Upper lobe of right lung (tissue), 1 donor: ENCODE measurements at regions not wholly inside any gene's neighbourhood (a gene's known extent, or its start where the extent isn't known, plus 50 kb on each side); places are given as distances from the start of the nearest gene placed in this dataset.

ENCODE experiments used
- ATAC-seq: fragments of 200-7000 bp; cut with Tn5 transposase; one replicate; pipeline ENCODE4 v1.9.1; 2020; ENCODE audit warnings: mild to moderate bottlenecking, moderate library complexity
- DNase-seq: peaks from one replicate; pipeline ENCODE4 v3.0.0-alpha.2; 2020
- H3K27ac ChIP-seq: fragments of 200-600 bp; one replicate; pipeline ENCODE4 v1.8.0; 2022
- H3K27me3 ChIP-seq: fragments of 200-600 bp; one replicate; pipeline ENCODE4 v1.8.0; 2022; ENCODE audit warnings: mild to moderate bottlenecking
- H3K36me3 ChIP-seq: fragments of 200-600 bp; one replicate; pipeline ENCODE4 v1.8.0; 2022
- H3K4me1 ChIP-seq: fragments of 200-600 bp; one replicate; pipeline ENCODE4 v1.8.0; 2022
- H3K4me3 ChIP-seq: fragments of 200-600 bp; one replicate; pipeline ENCODE4 v1.8.0; 2022; ENCODE audit warnings: mild to moderate bottlenecking
- H3K9me3 ChIP-seq: fragments of 200-600 bp; one replicate; pipeline ENCODE4 v1.8.0; 2022
- intact Hi-C: fragments of 100-400 bp; cut with DNase I; formaldehyde crosslinking; loops from one replicate; pipeline ENCODE4 v1.11.0; 2022
- TF ChIP-seq, protein P1 (sequence below): fragments of 200-600 bp; IDR thresholded peaks from one replicate; pipeline ENCODE4 v1.8.0; 2022; ENCODE audit warnings: antibody characterized with exemption
- donor health status: DM: no; HTN: yes; CAD: no; lungs with severe emphysema.

- TF ChIP-seq, protein P1, sequence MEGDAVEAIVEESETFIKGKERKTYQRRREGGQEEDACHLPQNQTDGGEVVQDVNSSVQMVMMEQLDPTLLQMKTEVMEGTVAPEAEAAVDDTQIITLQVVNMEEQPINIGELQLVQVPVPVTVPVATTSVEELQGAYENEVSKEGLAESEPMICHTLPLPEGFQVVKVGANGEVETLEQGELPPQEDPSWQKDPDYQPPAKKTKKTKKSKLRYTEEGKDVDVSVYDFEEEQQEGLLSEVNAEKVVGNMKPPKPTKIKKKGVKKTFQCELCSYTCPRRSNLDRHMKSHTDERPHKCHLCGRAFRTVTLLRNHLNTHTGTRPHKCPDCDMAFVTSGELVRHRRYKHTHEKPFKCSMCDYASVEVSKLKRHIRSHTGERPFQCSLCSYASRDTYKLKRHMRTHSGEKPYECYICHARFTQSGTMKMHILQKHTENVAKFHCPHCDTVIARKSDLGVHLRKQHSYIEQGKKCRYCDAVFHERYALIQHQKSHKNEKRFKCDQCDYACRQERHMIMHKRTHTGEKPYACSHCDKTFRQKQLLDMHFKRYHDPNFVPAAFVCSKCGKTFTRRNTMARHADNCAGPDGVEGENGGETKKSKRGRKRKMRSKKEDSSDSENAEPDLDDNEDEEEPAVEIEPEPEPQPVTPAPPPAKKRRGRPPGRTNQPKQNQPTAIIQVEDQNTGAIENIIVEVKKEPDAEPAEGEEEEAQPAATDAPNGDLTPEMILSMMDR, result no peak
- Histone ChIP-seq H3K36me3 (no peaks in the 10 kb centered on the region), H3K4me3 (no peak overlapping the region), H3K27me3 (no peaks in the 10 kb centered on the region), H3K4me1 (no peaks in the 10 kb centered on the region), H3K9me3 (no peaks in the 10 kb centered on the region), H3K27ac (no peak overlapping the region)
- ATAC-seq, result no peak
- no peak for DNase-seq
- intact Hi-C loops, result no loop called here
Measured at GRCh38 chr2:59893612-59894011, 659.8 kb downstream of the BCL11A start.

DNA sequence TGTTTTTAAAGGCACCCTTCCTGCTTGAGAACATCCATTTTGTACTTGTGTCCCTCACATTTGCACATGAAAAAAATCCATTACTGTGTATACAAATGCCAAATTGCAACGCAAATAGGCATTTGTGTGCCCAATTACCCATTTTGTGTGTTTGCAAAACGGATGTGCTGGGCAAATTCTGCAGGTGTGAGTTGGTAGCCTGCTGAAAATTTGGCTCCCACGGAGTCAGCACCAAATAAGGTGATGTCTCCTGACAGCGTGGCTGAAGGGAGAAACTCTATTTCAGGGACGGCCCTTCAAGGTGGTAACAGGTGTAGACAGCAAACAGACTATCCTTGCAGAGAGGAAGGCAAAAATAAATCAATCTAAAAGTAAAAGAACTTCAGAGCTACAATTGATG lies 661.1 kb downstream of the BCL11A start:
- Histone ChIP-seq H3K27ac (no peak overlapping the region), H3K4me3 (no peak overlapping the region), H3K36me3 (no peaks in the 10 kb centered on the region), H3K9me3 (no peaks in the 10 kb centered on the region), H3K27me3 (no peaks in the 10 kb centered on the region), H3K4me1 (no peaks in the 10 kb centered on the region)
- DNase-seq (no peak), ATAC-seq (no peak)
- TF ChIP-seq, protein P1, result no peak
- intact Hi-C loops, result no loop called here

DNA sequence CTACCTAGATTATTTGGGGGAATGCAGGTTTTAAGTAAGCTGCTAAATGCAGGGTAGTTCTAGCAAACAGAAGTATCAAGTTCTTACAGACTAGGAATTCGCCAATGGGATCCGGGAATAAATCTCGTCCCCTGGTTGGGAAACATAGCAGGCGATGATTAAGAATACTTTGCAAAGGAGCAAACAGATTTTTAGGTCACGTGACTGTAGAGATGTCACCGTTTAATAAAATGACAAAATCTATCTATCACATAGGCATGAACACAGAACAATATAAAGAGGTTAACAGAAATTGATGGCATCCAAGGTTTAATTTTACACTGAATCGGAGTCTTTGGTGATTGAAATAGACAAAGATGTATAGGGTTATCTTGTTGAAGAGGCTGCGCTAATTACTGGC lies 664.1 kb downstream of the BCL11A start:
- intact Hi-C loops, result no loop called here
- TF ChIP-seq, protein P1, result no peak
- no peaks in the 10 kb centered on the region for H3K27me3 ChIP-seq
- H3K9me3 ChIP-seq, result no peaks in the 10 kb centered on the region
- H3K4me3 ChIP-seq, result no peak overlapping the region
- DNase-seq (no peak), ATAC-seq (no peak)
- peaks cover 6% of the 10 kb centered on the region for H3K4me1 ChIP-seq
- no peak overlapping the region for H3K27ac ChIP-seq
- no peaks in the 10 kb centered on the region for H3K36me3 ChIP-seq

DNA sequence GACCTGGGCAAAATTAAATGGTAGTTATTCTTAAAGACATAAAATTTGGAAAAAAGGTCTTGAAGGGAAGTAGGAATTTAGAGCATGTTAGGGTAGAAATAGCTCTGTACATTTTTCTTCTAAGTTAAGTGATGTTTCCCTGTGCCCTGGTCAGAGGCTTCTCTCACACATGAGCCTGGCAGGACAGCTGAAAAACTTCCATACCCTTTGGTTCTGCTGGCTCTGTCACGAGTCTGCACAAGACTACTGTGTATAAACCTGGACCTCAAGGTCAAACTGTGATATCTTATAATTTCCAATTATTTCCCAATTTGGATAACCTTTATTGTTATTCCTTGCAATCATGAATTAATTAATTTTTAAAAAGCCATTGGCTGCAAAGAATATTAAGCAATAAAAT lies 664.7 kb downstream of the BCL11A start:
- Histone ChIP-seq H3K27me3 (no peaks in the 10 kb centered on the region), H3K27ac (no peak overlapping the region), H3K4me1 (peaks cover 6% of the 10 kb centered on the region), H3K4me3 (no peak overlapping the region), H3K36me3 (no peaks in the 10 kb centered on the region), H3K9me3 (no peaks in the 10 kb centered on the region)
- intact Hi-C loops, result no loop called here
- ATAC-seq, result no peak
- TF ChIP-seq, protein P1, result no peak
- DNase-seq, result no peak

GRCh38 chr2:59888015-59888414 lies 665.4 kb downstream of the BCL11A start:
- Histone ChIP-seq H3K9me3 (no peaks in the 10 kb centered on the region), H3K4me3 (no peak overlapping the region), H3K36me3 (no peaks in the 10 kb centered on the region), H3K4me1 (peaks cover 6% of the 10 kb centered on the region), H3K27me3 (no peaks in the 10 kb centered on the region), H3K27ac (no peak overlapping the region)
- TF ChIP-seq, protein P1, result no peak
- ATAC-seq, result no peak
- intact Hi-C loops, result no loop called here
- DNase-seq, result no peak

GRCh38 chr2:59887366-59887765 lies 666.1 kb downstream of the BCL11A start:
- TF ChIP-seq, protein P1, result no peak
- intact Hi-C loops, result no loop called here
- Histone ChIP-seq H3K27me3 (no peaks in the 10 kb centered on the region), H3K36me3 (no peaks in the 10 kb centered on the region), H3K4me1 (peaks cover 6% of the 10 kb centered on the region), H3K4me3 (no peak overlapping the region), H3K27ac (no peak overlapping the region), H3K9me3 (no peaks in the 10 kb centered on the region)
- ATAC-seq, result no peak
- no peak for DNase-seq
